Neural cell (in vitro differentiated cells): ENCODE measurements at regions not wholly inside any gene's neighbourhood (a gene's known extent, or its start where the extent isn't known, plus 50 kb on each side); places are given as distances from the start of the nearest gene placed in this dataset.

Source experiments
- H2AFZ ChIP-seq: fragments of 200-600, 300-800 bp; sonication (generic), shearing (Covaris generic); 2 replicates; pipeline ENCODE4 v1.6.0; 2014; ENCODE audit warnings: low read depth, mild to moderate bottlenecking, antibody characterized with exemption, low read length, moderate library complexity
- H3F3A ChIP-seq: fragments of 200-600 bp; shearing (Covaris generic); 2 replicates; pipeline ENCODE4 v1.6.1; 2016; ENCODE audit warnings: mild to moderate bottlenecking, moderate library complexity, mixed read lengths, antibody characterized with exemption, low read length; ENCODE audit not compliant: insufficient read depth, poor library complexity, severe bottlenecking
- H3K27ac ChIP-seq: fragments of 200-600, 300-800 bp; sonication (generic), shearing (Covaris generic); 2 replicates; pipeline ENCODE4 v1.5.1; 2014; ENCODE audit warnings: mild to moderate bottlenecking, low read length, moderate library complexity
- H3K27me3 ChIP-seq: fragments of 300-800, 200-600 bp; sonication (generic), shearing (Covaris generic); 2 replicates; pipeline ENCODE4 v1.6.0; 2014; ENCODE audit warnings: mild to moderate bottlenecking, low read depth, low read length, moderate library complexity; ENCODE audit not compliant: insufficient read depth
- H3K36me3 ChIP-seq: fragments of 300-800, 200-600 bp; sonication (generic), shearing (Covaris generic); 2 replicates; pipeline ENCODE4 v1.5.1; 2014; ENCODE audit warnings: mild to moderate bottlenecking, antibody characterized with exemption, low read length, moderate library complexity; ENCODE audit not compliant: insufficient read depth
- H3K4me2 ChIP-seq: fragments of 300-800, 200-600 bp; sonication (generic), shearing (Covaris generic); 2 replicates; pipeline ENCODE4 v1.6.0; 2014; ENCODE audit warnings: mild to moderate bottlenecking, low read length
- H3K4me3 ChIP-seq: fragments of 300-800, 200-600 bp; sonication (generic), shearing (Covaris generic); 2 replicates; pipeline ENCODE4 v1.5.1; 2014; ENCODE audit warnings: mild to moderate bottlenecking, low read length, moderate library complexity
- H3K79me2 ChIP-seq: fragments of 200-600 bp; shearing (Covaris generic); replicated peaks from 2 replicates; pipeline ENCODE4 v1.6.0; 2014; ENCODE audit warnings: mild to moderate bottlenecking, low read length, moderate library complexity; ENCODE audit not compliant: insufficient read depth
- H3K9ac ChIP-seq: fragments of 300-800, 200-600 bp; sonication (generic), shearing (Covaris generic); 2 replicates; pipeline ENCODE4 v1.6.1; 2016; ENCODE audit warnings: mild to moderate bottlenecking, low read length, mixed read lengths
- H3K9me2 ChIP-seq: fragments of 200-600 bp; shearing (Covaris generic); 2 replicates; pipeline ENCODE4 v1.6.1; 2016; ENCODE audit warnings: mild to moderate bottlenecking, low read length, mixed read lengths; ENCODE audit not compliant: insufficient read depth
- H3K9me3 ChIP-seq: fragments of 200-600, 300-800 bp; sonication (generic), shearing (Covaris generic); 2 replicates; pipeline ENCODE4 v1.6.1; 2016; ENCODE audit warnings: mild to moderate bottlenecking, mixed run types, low read length, moderate library complexity, mixed read lengths
- H4K20me1 ChIP-seq: fragments of 200-600 bp; shearing (Covaris generic); 2 replicates; pipeline ENCODE4 v1.6.1; 2016; ENCODE audit warnings: mild to moderate bottlenecking, mixed run types; ENCODE audit not compliant: insufficient read depth
- CTCF ChIP-seq: fragments of 450-650 bp; IDR thresholded peaks from 2 replicates; pipeline ENCODE4 v1.5.1; 2014; ENCODE audit warnings: antibody characterized with exemption, mild to moderate bottlenecking, moderate library complexity; ENCODE audit not compliant: poor library complexity, severe bottlenecking
- EP300 ChIP-seq: fragments of 450-650 bp; conservative IDR thresholded peaks from 2 replicates; pipeline ENCODE4 v1.6.1; 2014; ENCODE audit warnings: antibody characterized with exemption, mild to moderate bottlenecking, moderate library complexity; ENCODE audit not compliant: poor library complexity, severe bottlenecking
- EZH2 ChIP-seq: fragments of 200-600, 300-800 bp; shearing (Covaris generic), sonication (generic); IDR thresholded peaks from 2 replicates; pipeline ENCODE4 v1.6.1; 2014; ENCODE audit warnings: antibody characterized with exemption, low read length, borderline replicate concordance, mild to moderate bottlenecking; ENCODE audit not compliant: insufficient read depth, poor library complexity, severe bottlenecking
- MXI1 ChIP-seq: fragments of 450-650 bp; conservative IDR thresholded peaks from 2 replicates; pipeline ENCODE4 v1.6.1; 2014; ENCODE audit warnings: antibody characterized with exemption, mild to moderate bottlenecking; ENCODE audit not compliant: poor library complexity, severe bottlenecking
- POLR2AphosphoS5 ChIP-seq: IDR thresholded peaks from 2 replicates; pipeline ENCODE4 v1.6.1; 2012
- RAD21 ChIP-seq: fragments of 450-650 bp; conservative IDR thresholded peaks from 2 replicates; pipeline ENCODE4 v1.6.1; 2014; ENCODE audit warnings: antibody characterized with exemption, mild to moderate bottlenecking, moderate library complexity
- REST ChIP-seq: IDR thresholded peaks from 2 replicates; pipeline ENCODE4 v1.6.1; 2012; ENCODE audit warnings: borderline replicate concordance
- SMC3 ChIP-seq: fragments of 450-650 bp; conservative IDR thresholded peaks from 2 replicates; pipeline ENCODE4 v1.6.1; 2014; ENCODE audit warnings: antibody characterized with exemption, mild to moderate bottlenecking, moderate library complexity; ENCODE audit not compliant: poor library complexity
- TAF1 ChIP-seq: IDR thresholded peaks from 2 replicates; pipeline ENCODE4 v1.6.1; 2012; ENCODE audit warnings: low read depth

- Histone ChIP-seq H3K36me3 (no peaks in the 10 kb centered on the region), H3K79me2 (no peaks in the 10 kb centered on the region), H3F3A (no peaks in the 10 kb centered on the region), H2AFZ (no peak overlapping the region), H4K20me1 (no peaks in the 10 kb centered on the region), H3K9me3 (no peaks in the 10 kb centered on the region), H3K4me2 (no peak overlapping the region), H3K27ac (no peak overlapping the region), H3K9ac (no peak overlapping the region), H3K9me2 (no peaks in the 10 kb centered on the region), H3K4me3 (no peak overlapping the region), H3K27me3 (no peaks in the 10 kb centered on the region)
- no peak for TF ChIP-seq EZH2
- no peak for TF ChIP-seq TAF1
- no peak for TF ChIP-seq MXI1
- no peak for TF ChIP-seq SMC3
- no peak for TF ChIP-seq EP300
- TF ChIP-seq POLR2AphosphoS5: no peak
Measured at GRCh38 chr4:14152834-14153519, 525.5 kb upstream of the BOD1L1 start.

- Histone ChIP-seq H3K4me2 (no peak overlapping the region), H3K27ac (no peak overlapping the region), H3K9me3 (no peaks in the 10 kb centered on the region), H3K9me2 (no peaks in the 10 kb centered on the region), H2AFZ (no peak overlapping the region), H3F3A (no peaks in the 10 kb centered on the region), H3K27me3 (no peaks in the 10 kb centered on the region), H3K9ac (no peak overlapping the region), H3K79me2 (no peaks in the 10 kb centered on the region), H3K4me3 (no peak overlapping the region), H3K36me3 (no peaks in the 10 kb centered on the region), H4K20me1 (no peaks in the 10 kb centered on the region)
- TF ChIP-seq RAD21 (no peak), EP300 (no peak), TAF1 (no peak), EZH2 (no peak), REST (no peak), CTCF (no peak), MXI1 (no peak), SMC3 (no peak), POLR2AphosphoS5 (no peak)
Measured at GRCh38 chr4:14155803-14156202, 528.3 kb upstream of the BOD1L1 start.
